NCI-H1105 (cell line): ENCODE measurements at regions not wholly inside any gene's neighbourhood (a gene's known extent, or its start where the extent isn't known, plus 50 kb on each side); places are given as distances from the start of the nearest gene placed in this dataset.
"Not testable (repeated sequence)": the region's sequence is repeated elsewhere in the genome, so short reads cannot be mapped to it uniquely, and the experiment has no call there.

Experiments
- DNase-seq: peaks from one replicate; lab custom pipeline; 2025; lab: John Stamatoyannopoulos, UW

- DNase-seq, result no peak
Observed at GRCh38 chr5:103910786-103911185, 348.2 kb upstream of the NUDT12 start.

- DNase-seq, result no peak
Observed at GRCh38 chr5:103910011-103910410, 347.4 kb upstream of the NUDT12 start.

GRCh38 chr5:103909391-103909790 is 346.8 kb upstream of the NUDT12 start:
- no peak for DNase-seq

DNA sequence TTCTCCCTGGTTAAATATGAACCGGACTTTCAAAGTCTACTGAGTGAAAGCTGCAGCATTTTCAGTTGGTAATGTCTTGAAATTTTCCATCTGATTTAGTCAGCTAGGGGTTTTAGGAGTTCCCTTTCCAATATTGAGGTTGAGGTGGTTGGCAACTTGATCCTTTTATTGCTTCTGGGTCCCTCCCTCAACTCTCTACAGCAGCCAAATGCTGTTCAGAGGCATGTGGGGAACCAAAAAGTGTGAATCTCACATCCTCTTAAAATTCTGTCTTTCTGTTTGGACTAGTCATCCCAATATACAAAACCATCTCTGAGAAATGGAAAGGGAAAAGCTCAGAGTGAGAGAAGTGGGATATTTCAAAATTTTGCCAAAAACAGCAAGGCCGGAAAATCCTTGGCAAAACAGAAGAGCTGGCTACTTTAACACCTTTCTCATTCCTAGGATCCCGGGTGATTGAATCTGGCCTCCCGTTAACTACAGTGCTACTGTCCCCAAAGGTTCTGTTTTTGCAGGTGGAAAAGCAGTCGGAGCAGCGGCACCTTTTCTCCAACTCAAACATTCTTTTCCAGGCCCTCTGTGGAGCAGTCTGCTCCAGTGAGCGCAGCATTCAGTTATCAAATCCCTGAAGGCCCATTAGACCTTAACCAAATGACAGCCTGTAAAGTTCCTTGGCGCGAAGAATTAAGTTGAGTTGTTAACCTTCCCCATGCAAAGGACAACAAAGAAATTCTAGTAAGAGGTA is 345.9 kb upstream of the NUDT12 start:
- no peak for DNase-seq

DNA sequence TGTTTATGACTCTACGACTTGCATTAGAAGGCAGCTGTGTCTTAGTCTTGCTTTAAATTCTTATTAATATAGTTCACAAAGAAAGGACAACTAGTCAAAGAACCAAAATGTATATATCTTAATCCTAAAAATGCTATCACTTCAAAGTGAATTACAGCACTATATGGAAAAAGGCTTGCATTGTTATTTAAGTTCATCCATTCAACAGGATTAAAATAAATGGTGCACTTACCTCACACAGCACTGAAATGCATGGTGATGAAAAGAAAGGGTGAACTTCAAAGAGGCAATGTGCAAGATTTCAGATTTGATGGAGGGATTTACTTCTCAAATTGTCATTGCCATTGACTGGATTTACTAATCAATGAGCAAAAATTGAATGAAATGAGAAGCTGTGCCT is 344.4 kb upstream of the NUDT12 start:
- no peak for DNase-seq

DNA sequence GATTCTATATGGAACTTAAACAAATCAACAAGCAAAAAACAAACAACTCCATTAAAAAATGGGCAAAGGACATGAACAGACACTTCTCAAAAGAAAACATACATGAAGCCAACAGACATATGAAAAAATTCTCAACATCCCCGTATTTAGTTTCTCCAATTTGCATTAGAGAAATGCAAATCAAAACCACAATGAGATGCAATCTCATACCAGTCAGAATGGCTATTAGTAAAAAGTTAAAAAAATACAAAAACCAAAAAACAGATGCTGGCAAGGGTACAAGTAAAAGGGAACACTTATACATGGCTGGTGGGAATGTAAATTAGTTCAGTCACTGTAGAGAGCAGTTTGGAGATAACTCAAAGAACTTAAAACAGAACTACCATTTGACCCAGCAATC is 342.1 kb upstream of the NUDT12 start:
- no peak for DNase-seq

GRCh38 chr5:103902893-103903292 is 340.3 kb upstream of the NUDT12 start:
- no peak for DNase-seq

DNA sequence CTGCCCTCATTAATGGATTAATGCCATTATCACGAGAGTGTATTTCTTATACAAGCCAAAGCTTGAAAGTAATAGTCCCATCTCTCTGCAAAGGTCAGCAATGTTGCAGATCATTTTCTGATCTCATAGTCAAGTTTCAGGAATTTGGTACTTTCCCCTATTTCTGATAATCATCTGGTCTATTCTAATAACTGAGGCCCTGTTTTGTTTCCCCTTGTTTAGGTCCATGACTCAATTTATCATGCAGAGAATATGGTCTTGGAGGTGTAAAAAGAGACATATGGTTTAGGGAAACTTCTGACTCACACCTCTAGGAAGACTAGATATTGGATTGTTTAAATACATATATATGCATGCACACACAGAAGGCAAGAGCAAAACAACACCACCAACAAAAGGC is 339.3 kb upstream of the NUDT12 start:
- no peak for DNase-seq

DNA sequence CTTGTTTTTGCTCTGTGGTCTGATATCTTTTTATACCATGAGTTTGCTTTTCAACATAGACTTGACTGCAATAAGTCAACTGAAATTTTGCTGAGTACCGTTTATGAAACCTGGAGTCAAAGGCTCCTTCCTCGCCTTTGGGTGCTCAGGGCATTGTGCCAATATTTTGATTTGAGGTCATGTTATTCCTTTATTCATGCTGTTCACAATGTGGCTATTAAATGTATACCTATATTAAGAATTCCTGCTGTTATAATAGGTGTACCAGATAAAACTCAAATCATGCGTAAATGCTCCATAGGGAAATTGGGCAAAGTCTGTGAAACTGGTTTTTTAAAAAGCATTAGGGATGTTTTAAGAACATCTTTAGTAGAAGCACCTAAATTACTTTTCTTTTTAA is 334.0 kb upstream of the NUDT12 start:
- DNase-seq, result no peak

- no peak for DNase-seq
Observed at GRCh38 chr5:103895738-103896137, 333.1 kb upstream of the NUDT12 start.

GRCh38 chr5:103894882-103895281 is 332.3 kb upstream of the NUDT12 start:
- no peak for DNase-seq

DNA sequence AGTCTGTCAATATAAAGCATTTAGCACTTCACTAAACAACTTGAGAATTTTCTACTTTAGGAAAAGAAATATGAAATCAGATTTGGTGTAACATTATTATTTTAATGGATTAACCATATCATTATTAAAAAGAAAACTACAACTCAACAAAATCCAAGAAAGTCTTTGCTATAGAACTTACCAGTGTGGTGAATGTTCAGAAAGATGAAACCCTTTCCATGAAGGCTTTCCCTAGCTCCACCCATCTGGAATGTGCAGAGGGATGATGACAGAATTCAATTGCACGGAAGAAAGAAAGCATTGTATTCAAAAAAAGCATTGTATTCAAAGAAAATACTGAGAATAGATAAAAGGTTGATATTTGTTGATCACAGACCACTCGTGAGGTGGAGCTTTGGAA is 328.6 kb upstream of the NUDT12 start:
- DNase-seq, result no peak

DNA sequence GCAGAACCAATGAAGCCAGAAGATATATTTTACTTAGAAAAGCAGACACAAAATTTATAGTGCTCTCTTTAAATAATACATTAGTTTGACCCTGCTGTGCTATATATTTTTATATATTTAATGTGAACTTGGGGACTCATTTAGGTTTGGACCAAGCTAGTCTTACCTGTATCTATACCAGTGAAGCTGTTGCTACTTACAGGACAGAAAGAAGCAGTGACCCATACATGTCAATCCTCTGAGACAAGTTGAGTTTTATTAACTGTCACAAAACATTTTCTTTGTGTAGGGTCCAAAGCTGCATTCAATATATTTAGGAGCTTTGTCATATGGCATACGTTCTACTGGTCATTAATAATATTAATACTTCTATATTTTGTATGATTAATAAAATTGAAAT is 327.7 kb upstream of the NUDT12 start:
- no peak for DNase-seq

- DNase-seq, result no peak
Observed at GRCh38 chr5:103889500-103890209, 327.1 kb upstream of the NUDT12 start.

DNA sequence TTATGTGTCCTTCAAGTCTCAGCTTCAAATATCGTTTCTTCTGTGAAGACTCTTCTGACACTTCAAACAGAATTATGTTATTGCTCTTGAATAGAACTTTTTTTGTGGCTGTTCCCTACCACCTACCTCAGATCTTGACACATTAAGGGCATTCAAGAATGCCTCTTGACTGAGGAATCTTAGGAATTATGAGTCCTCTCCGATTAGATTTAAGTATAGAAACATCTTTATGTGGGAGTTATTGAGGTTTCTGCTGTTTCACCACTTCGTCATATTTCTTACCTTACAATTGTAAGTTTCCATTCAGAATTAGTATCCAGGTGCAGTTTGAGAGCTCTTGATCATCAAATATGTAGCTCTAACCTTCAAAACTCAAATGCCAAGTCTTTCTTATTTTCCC is 324.2 kb upstream of the NUDT12 start:
- DNase-seq, result no peak

GRCh38 chr5:103883143-103883542 is 320.6 kb upstream of the NUDT12 start:
- no peak for DNase-seq

GRCh38 chr5:103881560-103881959 is 319.0 kb upstream of the NUDT12 start:
- no peak for DNase-seq

DNA sequence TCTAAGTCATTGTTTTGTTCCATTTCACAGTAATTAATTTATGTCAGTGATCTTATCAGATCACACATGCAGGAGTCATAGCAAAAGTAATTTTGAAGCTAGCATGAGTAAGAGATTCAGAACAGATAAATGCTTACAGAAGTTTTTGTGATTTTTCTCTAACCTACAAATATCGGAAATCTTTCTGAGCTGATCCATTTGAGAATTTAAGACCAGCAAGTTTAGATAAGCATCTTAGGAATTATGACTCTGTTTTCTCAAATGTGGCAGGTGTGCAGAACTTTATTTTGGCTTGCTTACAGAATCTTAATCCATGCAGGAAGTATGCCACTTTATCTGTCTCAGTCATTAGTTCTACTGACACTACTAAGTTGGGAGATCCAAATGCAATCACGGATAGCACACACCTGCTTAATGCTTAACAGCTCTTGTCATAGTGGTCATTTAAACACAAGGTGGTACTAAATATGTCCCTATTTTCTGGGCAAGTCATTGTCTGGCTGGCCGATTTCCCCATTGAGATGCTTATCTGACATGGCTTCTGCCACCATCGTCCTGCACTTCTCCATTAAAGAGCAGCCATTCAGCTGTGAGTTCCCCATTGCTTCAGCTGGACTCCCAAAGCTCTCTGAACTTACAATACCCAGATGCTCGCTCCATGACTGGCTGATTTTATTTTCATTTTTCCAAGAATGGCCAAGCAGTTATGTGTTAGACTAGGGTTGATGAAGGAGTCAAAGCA is 305.4 kb upstream of the NUDT12 start:
- no peak for DNase-seq

GRCh38 chr5:103866169-103866568 is 303.6 kb upstream of the NUDT12 start:
- no peak for DNase-seq

GRCh38 chr5:103862398-103862797 is 299.8 kb upstream of the NUDT12 start:
- no peak for DNase-seq

DNA sequence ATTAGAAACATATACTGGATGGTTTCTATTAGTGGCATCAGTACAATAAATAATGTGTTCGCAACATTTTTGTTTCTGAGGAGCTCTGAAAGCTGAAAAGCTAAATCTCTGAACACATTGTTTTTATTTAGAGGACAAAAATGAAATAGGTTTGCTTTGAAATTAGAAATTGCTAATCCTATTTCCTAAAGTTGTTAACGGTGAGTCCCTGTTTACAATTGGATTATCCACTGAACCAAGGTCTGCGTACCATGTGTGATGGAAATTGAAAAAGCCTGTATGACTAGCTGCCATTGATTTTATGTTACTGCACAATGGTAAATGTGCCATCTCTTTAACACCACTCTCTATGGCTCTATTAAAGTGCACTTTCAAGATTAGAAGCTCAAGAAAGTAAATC is 297.7 kb upstream of the NUDT12 start:
- no peak for DNase-seq

DNA sequence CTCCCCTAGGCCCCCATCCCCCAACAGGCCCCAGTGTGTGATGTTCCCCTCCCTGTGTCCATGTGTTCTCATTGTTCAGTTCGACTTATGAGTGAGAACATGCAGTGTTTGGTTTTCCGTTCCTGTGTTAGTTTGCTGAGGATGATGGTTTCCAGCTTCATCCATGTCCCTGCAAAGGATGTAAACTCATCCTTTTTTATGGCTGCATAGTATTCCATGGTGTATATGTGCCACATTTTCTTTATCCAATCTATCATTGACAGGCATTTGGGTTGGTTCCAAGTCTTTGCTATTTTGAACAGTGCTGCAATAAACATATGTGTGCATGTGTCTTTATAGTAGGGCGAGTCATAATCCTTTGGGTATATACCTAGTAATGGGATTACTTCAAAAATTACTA is 295.8 kb upstream of the NUDT12 start:
- DNase-seq, result not testable (repeated sequence)

DNA sequence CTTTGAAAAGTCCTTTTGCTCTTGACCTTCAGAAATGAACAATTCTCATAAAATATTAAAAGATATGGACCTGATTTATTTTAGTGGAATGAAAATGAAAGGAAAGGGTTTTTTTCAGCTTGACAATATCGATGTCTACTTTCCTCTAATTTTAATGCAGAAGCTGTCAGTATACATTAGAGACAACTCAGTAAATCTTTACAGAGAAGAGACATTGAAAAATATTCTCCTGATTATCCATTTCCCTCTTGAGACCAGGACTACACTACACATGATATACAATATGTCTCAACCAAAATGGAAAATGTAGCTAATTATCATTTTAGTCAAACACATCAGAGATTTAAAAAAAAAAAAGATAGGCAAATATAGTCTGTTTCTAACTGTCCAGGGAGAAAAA is 288.5 kb upstream of the NUDT12 start:
- DNase-seq, result no peak
